H1 (cell line): ENCODE measurements at regions not wholly inside any gene's neighbourhood (a gene's known extent, or its start where the extent isn't known, plus 50 kb on each side); places are given as distances from the start of the nearest gene placed in this dataset.

ENCODE experiments used
- CTCF ChIA-PET: fragments of 300-600 bp; sonication (Branson Sonifier 250); formaldehyde crosslinking; loops from one replicate; lab custom pipeline; 2021; ENCODE audit not compliant: partially characterized antibody; lab: Charles Lee
- POLR2A ChIA-PET: fragments of 300-600 bp; sonication (Branson Sonifier 250); formaldehyde crosslinking; loops from one replicate; lab custom pipeline; 2021; ENCODE audit warnings: inconsistent platforms; ENCODE audit not compliant: partially characterized antibody; lab: Charles Lee
- DNase-seq, 2 experiments: peaks; one replicate each; pipeline versions ENCODE4 v3.0.0 to v3.0.0-alpha.2; 2010 to 2022; ENCODE audit warnings: low spot score in 2 of 2, low read depth in 1 of 2, mixed read lengths in 1 of 2
- FAIRE-seq: peaks from 2 replicates; lab custom pipeline; 2011; peaks lifted over from hg19 to GRCh38; lab: Jason Lieb, UNC
- H2AFZ ChIP-seq: 2 replicates; pipeline ENCODE4 v1.8.1; 2012; ENCODE audit warnings: low read length, inconsistent platforms
- H2AK5ac ChIP-seq: 2 replicates; pipeline ENCODE4 v1.6.1; 2013; ENCODE audit warnings: low read depth, low read length
- H2BK120ac ChIP-seq: replicated peaks from 2 replicates; pipeline ENCODE3; 2013; ENCODE audit warnings: low read depth, low read length, inconsistent platforms
- H2BK12ac ChIP-seq: 2 replicates; pipeline ENCODE4 v1.6.1; 2013; ENCODE audit warnings: low read depth, low read length
- H2BK15ac ChIP-seq: 2 replicates; pipeline ENCODE4 v1.6.1; 2013; ENCODE audit warnings: low read length
- H2BK20ac ChIP-seq: 2 replicates; pipeline ENCODE4 v1.6.1; 2013; ENCODE audit warnings: low read length
- H2BK5ac ChIP-seq: 2 replicates; pipeline ENCODE4 v1.6.1; 2013; ENCODE audit warnings: low read depth, low read length
- H3K14ac ChIP-seq: 2 replicates; pipeline ENCODE4 v1.6.1; 2013; ENCODE audit warnings: inconsistent platforms; ENCODE audit not compliant: insufficient read length
- H3K18ac ChIP-seq: 2 replicates; pipeline ENCODE4 v1.6.1; 2013; ENCODE audit warnings: low read length; ENCODE audit errors: extremely low read depth
- H3K23ac ChIP-seq: 2 replicates; pipeline ENCODE4 v1.6.1; 2013; ENCODE audit warnings: inconsistent platforms; ENCODE audit not compliant: insufficient read length
- H3K23me2 ChIP-seq: 2 replicates; pipeline ENCODE4 v1.6.1; 2013; ENCODE audit warnings: low read depth, low read length
- H3K27ac ChIP-seq: 2 replicates; pipeline ENCODE4 v1.6.1; 2011; ENCODE audit warnings: low read depth, low read length, inconsistent platforms
- H3K27me3 ChIP-seq, 4 experiments: replicated peaks in 1 of 4; 1 replicate in 1 of 4; 2 replicates in 3 of 4; pipeline versions ENCODE4 v1.6.1 to v1.8.1; 2011 to 2013; ENCODE audit warnings: low read length in 3 of 4, mild to moderate bottlenecking in 3 of 4, inconsistent platforms in 2 of 4, mixed read lengths in 2 of 4, moderate library complexity in 1 of 4; ENCODE audit not compliant: control insufficient read depth in 3 of 4, insufficient read depth in 3 of 4; ENCODE audit errors: extremely low read depth in 1 of 4
- H3K36me3 ChIP-seq, 4 experiments: 2 replicates each; pipeline versions ENCODE4 v1.6.1 to v1.8.1; 2011 to 2013; ENCODE audit warnings: mild to moderate bottlenecking in 4 of 4, low read length in 3 of 4, moderate library complexity in 2 of 4, control low read depth in 1 of 4, inconsistent platforms in 1 of 4; ENCODE audit not compliant: insufficient read depth in 4 of 4, control insufficient read depth in 2 of 4
- H3K4ac ChIP-seq: replicated peaks from 2 replicates; pipeline ENCODE3; 2013; ENCODE audit warnings: low read length, low read depth, mixed read lengths, inconsistent platforms; ENCODE audit not compliant: insufficient read length
- H3K4me1 ChIP-seq, 4 experiments: replicated peaks in 1 of 4; 1 replicate in 1 of 4; 2 replicates in 3 of 4; pipeline versions ENCODE4 v1.6.1 to v1.8.1; 2011 to 2013; ENCODE audit warnings: low read length in 3 of 4, inconsistent platforms in 2 of 4, mixed read lengths in 1 of 4; ENCODE audit not compliant: insufficient read depth in 4 of 4, control insufficient read depth in 3 of 4
- H3K4me2 ChIP-seq, 2 experiments: 2 replicates each; pipeline versions ENCODE4 v1.6.1 to v1.8.1; 2011 to 2013; ENCODE audit warnings: low read depth in 2 of 2, low read length in 2 of 2, control low read depth in 1 of 2, inconsistent platforms in 1 of 2, mild to moderate bottlenecking in 1 of 2; ENCODE audit not compliant: insufficient read depth in 1 of 2
- H3K4me3 ChIP-seq, 4 experiments: fragments of 200-600, 300-600 bp in 1 of 4; sonication (generic), shearing (Covaris generic), sonication (Bioruptor Twin) in 1 of 4; 2 replicates each; pipeline versions ENCODE4 v1.5.1 to v1.8.1; 2011 to 2016; ENCODE audit warnings: low read length in 4 of 4, low read depth in 3 of 4, control low read depth in 2 of 4, inconsistent platforms in 2 of 4, mild to moderate bottlenecking in 2 of 4, mixed read lengths in 1 of 4, moderate library complexity in 1 of 4; ENCODE audit not compliant: insufficient read depth in 2 of 4; ENCODE audit errors: extremely low read depth in 1 of 4
- H3K56ac ChIP-seq: replicated peaks from 2 replicates; pipeline ENCODE3; 2013; ENCODE audit warnings: low read depth, mild to moderate bottlenecking, mixed read lengths, low read length, inconsistent platforms; ENCODE audit not compliant: insufficient read length
- H3K79me1 ChIP-seq: 2 replicates; pipeline ENCODE4 v1.6.1; 2013; ENCODE audit warnings: low read depth, low read length, control low read depth
- H3K79me2 ChIP-seq, 2 experiments: 2 replicates each; pipeline versions ENCODE4 v1.6.1 to v1.8.1; 2012 to 2013; ENCODE audit warnings: low read length in 2 of 2, mild to moderate bottlenecking in 2 of 2, inconsistent platforms in 1 of 2; ENCODE audit not compliant: insufficient read depth in 2 of 2, control insufficient read depth in 1 of 2
- H3K9ac ChIP-seq, 4 experiments: replicated peaks in 1 of 4; 1 replicate in 1 of 4; 2 replicates in 3 of 4; pipeline versions ENCODE4 v1.6.1 to v1.8.1; 2011 to 2013; ENCODE audit warnings: low read depth in 3 of 4, low read length in 3 of 4, control low read depth in 2 of 4, mild to moderate bottlenecking in 2 of 4, moderate library complexity in 2 of 4, inconsistent platforms in 1 of 4; ENCODE audit errors: extremely low read depth in 1 of 4
- H3K9me3 ChIP-seq, 2 experiments: 2 replicates each; pipeline versions ENCODE4 v1.6.1 to v1.8.1; 2012 to 2013; ENCODE audit warnings: mild to moderate bottlenecking in 2 of 2, moderate library complexity in 2 of 2, control low read depth in 1 of 2, inconsistent platforms in 1 of 2, low read depth in 1 of 2, low read length in 1 of 2, mixed read lengths in 1 of 2; ENCODE audit not compliant: insufficient read depth in 2 of 2
- H4K20me1 ChIP-seq, 2 experiments: replicated peaks in 1 of 2; 2 replicates each; pipeline versions ENCODE3 to v1.8.1; 2011 to 2013; ENCODE audit warnings: inconsistent platforms in 2 of 2, low read length in 2 of 2, mild to moderate bottlenecking in 1 of 2; ENCODE audit not compliant: insufficient read depth in 2 of 2, control insufficient read depth in 1 of 2
- H4K5ac ChIP-seq: 2 replicates; pipeline ENCODE4 v1.6.1; 2013; ENCODE audit warnings: low read length, low read depth, mixed read lengths, inconsistent platforms; ENCODE audit not compliant: insufficient read length
- H4K8ac ChIP-seq: 2 replicates; pipeline ENCODE4 v1.8.0; 2013; ENCODE audit warnings: mild to moderate bottlenecking, moderate library complexity, low read length, inconsistent platforms; ENCODE audit not compliant: insufficient read depth; ENCODE audit errors: extremely low read depth
- H4K91ac ChIP-seq: replicated peaks from 2 replicates; pipeline ENCODE3; 2013; ENCODE audit warnings: low read length, mixed read lengths, inconsistent platforms; ENCODE audit not compliant: insufficient read length
- EZH2 ChIP-seq: fragments of 200-600 bp; sonication (generic); IDR thresholded peaks from 2 replicates; pipeline ENCODE4 v1.7.1; 2012; ENCODE audit warnings: low read depth, mild to moderate bottlenecking, moderate library complexity, low read length, inconsistent platforms; ENCODE audit not compliant: severe bottlenecking
- RAD21 ChIP-seq, 2 experiments: IDR thresholded peaks in 1 of 2; conservative IDR thresholded peaks in 1 of 2; 2 replicates each; pipeline ENCODE4 v1.6.1; 2011; ENCODE audit warnings: low read depth in 2 of 2, low read length in 2 of 2, improper control_type of control experiment in 1 of 2, inconsistent platforms in 1 of 2, mild to moderate bottlenecking in 1 of 2, moderate library complexity in 1 of 2
- WGBS, 2 experiments: shearing (Covaris generic) in 1 of 2; methylation state at CpG; one replicate each; pipeline versions ENCODE4 v1.1.6 to v1.1.7; 2013 to 2015; ENCODE audit warnings: low lambda C conversion rate in 2 of 2, mixed read lengths in 2 of 2, inconsistent platforms in 1 of 2, low coverage in 1 of 2, missing lambda C conversion rate in 1 of 2; ENCODE audit not compliant: insufficient replicate concordance in 2 of 2, insufficient coverage in 1 of 2, insufficient read length in 1 of 2; ENCODE audit errors: extremely low coverage in 1 of 2, missing lambda C conversion rate in 1 of 2; 5-methylcytosine and 5-hydroxymethylcytosine counted together
- TF ChIP-seq, protein P1 (sequence below), 3 experiments: IDR thresholded peaks; 1 replicate in 2 of 3; 2 replicates in 1 of 3; pipeline versions ENCODE4 v1.5.1 to v1.6.1; 2011; ENCODE audit warnings: low read length in 3 of 3, mild to moderate bottlenecking in 3 of 3, inconsistent platforms in 2 of 3, low read depth in 1 of 3, moderate library complexity in 1 of 3; ENCODE audit not compliant: insufficient read depth in 1 of 3; ENCODE audit errors: control extremely low read depth in 1 of 3

DNA sequence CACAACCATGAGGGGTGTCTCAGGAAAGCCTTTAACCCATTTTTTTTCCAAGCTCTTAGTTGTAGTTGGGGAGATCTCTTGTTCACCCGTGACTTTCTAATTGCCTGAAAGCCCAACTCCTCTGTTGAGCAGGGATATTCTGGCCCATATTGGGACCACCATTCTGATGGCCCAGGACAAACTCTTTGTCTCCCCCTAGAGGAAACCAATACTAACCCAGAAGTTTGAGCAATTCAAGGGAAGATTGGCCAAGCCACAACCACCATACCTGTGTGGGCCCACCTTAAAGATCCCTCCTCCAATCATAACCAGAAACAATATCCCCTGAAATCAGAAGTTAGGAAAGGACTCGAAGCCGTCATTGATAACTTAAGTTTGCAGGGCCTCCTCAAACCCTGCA lies 132.6 kb downstream of the THBS2 start:
- DNase-seq = no peak
- CTCF ChIA-PET = interaction anchor here (0.8 to 1.5 kb wide), 2 partner anchors 26 to 102 kb away, joined by 3 read pairs; no protein-coding TSS in a partner anchor
- no peak overlapping the region for H3K14ac ChIP-seq
- H2BK15ac ChIP-seq = no peak overlapping the region
- no peaks in the 10 kb centered on the region for H3K23me2 ChIP-seq
- TF ChIP-seq EZH2 (no peak), RAD21 (IDR thresholded peaks at IDR 0.05 in 1 of 2, conservative IDR thresholded peaks at IDR 0.05 in 1 of 2; ENCODE audit: low read depth in 2 of 2, low read length in 2 of 2) (peak; percentile 4 to 20; a peak in 1 of 4 replicates)
- TF ChIP-seq, protein P1, sequence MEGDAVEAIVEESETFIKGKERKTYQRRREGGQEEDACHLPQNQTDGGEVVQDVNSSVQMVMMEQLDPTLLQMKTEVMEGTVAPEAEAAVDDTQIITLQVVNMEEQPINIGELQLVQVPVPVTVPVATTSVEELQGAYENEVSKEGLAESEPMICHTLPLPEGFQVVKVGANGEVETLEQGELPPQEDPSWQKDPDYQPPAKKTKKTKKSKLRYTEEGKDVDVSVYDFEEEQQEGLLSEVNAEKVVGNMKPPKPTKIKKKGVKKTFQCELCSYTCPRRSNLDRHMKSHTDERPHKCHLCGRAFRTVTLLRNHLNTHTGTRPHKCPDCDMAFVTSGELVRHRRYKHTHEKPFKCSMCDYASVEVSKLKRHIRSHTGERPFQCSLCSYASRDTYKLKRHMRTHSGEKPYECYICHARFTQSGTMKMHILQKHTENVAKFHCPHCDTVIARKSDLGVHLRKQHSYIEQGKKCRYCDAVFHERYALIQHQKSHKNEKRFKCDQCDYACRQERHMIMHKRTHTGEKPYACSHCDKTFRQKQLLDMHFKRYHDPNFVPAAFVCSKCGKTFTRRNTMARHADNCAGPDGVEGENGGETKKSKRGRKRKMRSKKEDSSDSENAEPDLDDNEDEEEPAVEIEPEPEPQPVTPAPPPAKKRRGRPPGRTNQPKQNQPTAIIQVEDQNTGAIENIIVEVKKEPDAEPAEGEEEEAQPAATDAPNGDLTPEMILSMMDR (IDR thresholded peaks at IDR 0.05; ENCODE audit: control extremely low read depth in 1 of 3, insufficient read depth in 1 of 3, low read depth in 1 of 3, low read length in 3 of 3) = peak in 1 of 3 experiments; percentile 13; a peak in 1 of 4 replicates
- TF ChIP-seq, all 59 proteins: peak for 2
- Histone ChIP-seq H3K4me1 (no peaks in the 10 kb centered on the region; a peak in 1 of 7 replicates), H4K20me1 (no peaks in the 10 kb centered on the region), H2BK12ac (no peak overlapping the region), H2BK120ac (no peak overlapping the region), H3K4me3 (no peak overlapping the region), H3K9me3 (peaks cover 0 to 3% of the 10 kb centered on the region in 2 experiments; a peak in 1 of 4 replicates), H3K36me3 (no peaks in the 10 kb centered on the region), H3K27ac (no peak overlapping the region), H3K18ac (no peak overlapping the region), H4K8ac (no peak overlapping the region), H3K79me1 (no peaks in the 10 kb centered on the region), H3K27me3 (no peaks in the 10 kb centered on the region), H3K4me2 (no peak overlapping the region), H3K79me2 (no peaks in the 10 kb centered on the region), H3K56ac (no peak overlapping the region), H3K23ac (no peak overlapping the region), H3K4ac (no peak overlapping the region), H2BK20ac (no peak overlapping the region), H2BK5ac (no peak overlapping the region), H2AK5ac (no peak overlapping the region), H2AFZ (no peak overlapping the region), H4K91ac (no peak overlapping the region), H3K9ac (no peak overlapping the region), H4K5ac (no peak overlapping the region)
- 92% methylated on average over 3 of the region's 3 CpGs; no CpG with 5 or more reads in 1 of the 2 experiments for WGBS, 2 experiments
- POLR2A ChIA-PET = no interaction called here
- FAIRE-seq = no peak
